GM10266 (cell line): ENCODE measurements at regions not wholly inside any gene's neighbourhood (a gene's known extent, or its start where the extent isn't known, plus 50 kb on each side); places are given as distances from the start of the nearest gene placed in this dataset.

ENCODE experiments used
- DNase-seq: peaks from one replicate; pipeline ENCODE4 v3.0.0; 2012; ENCODE audit errors: extremely low spot score
- CTCF ChIP-seq: IDR thresholded peaks from 2 replicates; pipeline ENCODE4 v1.5.1; 2012; ENCODE audit warnings: mild to moderate bottlenecking, low read depth; ENCODE audit not compliant: control insufficient read depth, insufficient read depth; ENCODE audit errors: missing control alignments

- TF ChIP-seq CTCF = no peak
- DNase-seq = no peak
These were observed 78.0 kb upstream of the CTLA4 start for GRCh38 chr2:203789618-203790017.

GRCh38 chr2:203790134-203790852, 77.3 kb upstream of the CTLA4 start:
- no peak for TF ChIP-seq CTCF
- no peak for DNase-seq

GRCh38 chr2:203796248-203797010, 71.1 kb upstream of the CTLA4 start:
- no peak for DNase-seq

GRCh38 chr2:203797276-203797675, 70.3 kb upstream of the CTLA4 start:
- no peak for DNase-seq
- TF ChIP-seq CTCF = no peak

More at GRCh38 chr2:203796248-203797010, 71.1 kb upstream of the CTLA4 start:
- no peak for TF ChIP-seq CTCF

GRCh38 chr2:203797712-203798111, 69.9 kb upstream of the CTLA4 start:
- no peak for DNase-seq
- TF ChIP-seq CTCF = no peak

- no peak for DNase-seq
- no peak for TF ChIP-seq CTCF
These were observed 69.1 kb upstream of the CTLA4 start for GRCh38 chr2:203798296-203799087.

GRCh38 chr2:203799908-203800307, 67.7 kb upstream of the CTLA4 start:
- TF ChIP-seq CTCF = no peak

More at GRCh38 chr2:203799908-203800307, 67.7 kb upstream of the CTLA4 start:
- peak; percentile 59 for DNase-seq
